Hematopoietic multipotent progenitor cell treated with erythropoietin and hydrocortisone succinate and interleukin-3 and kit ligand, for 8 days (in vitro differentiated cells): ENCODE measurements at regions not wholly inside any gene's neighbourhood (a gene's known extent, or its start where the extent isn't known, plus 50 kb on each side); places are given as distances from the start of the nearest gene placed in this dataset.

Experiments used
- DNase-seq: peaks from one replicate; pipeline ENCODE4 v3.0.0-alpha.2; 2015

- DNase-seq, result no peak
Observed at GRCh38 chr2:120441744-120442471, 96.0 kb downstream of the INHBB start.

GRCh38 chr2:120442541-120442922, 96.6 kb downstream of the INHBB start:
- no peak for DNase-seq

- DNase-seq, result no peak
Observed at GRCh38 chr2:120442923-120443571, 97.1 kb downstream of the INHBB start.

- DNase-seq, result no peak
Observed at GRCh38 chr2:120443946-120444345, 98.0 kb downstream of the INHBB start.

GRCh38 chr2:120444691-120445240, 98.8 kb downstream of the INHBB start:
- DNase-seq, result no peak

GRCh38 chr2:120445449-120446143, 99.7 kb downstream of the INHBB start:
- DNase-seq, result no peak

GRCh38 chr2:120446236-120447126, 100.5 kb downstream of the INHBB start:
- no peak for DNase-seq

GRCh38 chr2:120447127-120447785, 101.3 kb downstream of the INHBB start:
- no peak for DNase-seq

- no peak for DNase-seq
Observed at GRCh38 chr2:120448436-120448835, 102.5 kb downstream of the INHBB start.

GRCh38 chr2:120448961-120449810, 103.2 kb downstream of the INHBB start:
- DNase-seq, result no peak

GRCh38 chr2:120450196-120450820, 104.4 kb downstream of the INHBB start:
- DNase-seq, result no peak

- DNase-seq, result no peak
Observed at GRCh38 chr2:120451334-120451733, 105.4 kb downstream of the INHBB start.

- DNase-seq, result no peak
Observed at GRCh38 chr2:120452131-120452530, 106.2 kb downstream of the INHBB start.

- DNase-seq, result no peak
Observed at GRCh38 chr2:120452945-120453634, 107.2 kb downstream of the INHBB start.

GRCh38 chr2:120453635-120453998, 107.7 kb downstream of the INHBB start:
- DNase-seq, result no peak

GRCh38 chr2:120454654-120455385, 108.9 kb downstream of the INHBB start:
- no peak for DNase-seq

- DNase-seq, result no peak
Observed at GRCh38 chr2:120455390-120455789, 109.5 kb downstream of the INHBB start.

- DNase-seq, result peak; percentile 6
Observed at GRCh38 chr2:120456867-120457266, 110.9 kb downstream of the INHBB start.

- DNase-seq, result no peak
Observed at GRCh38 chr2:120460511-120460910, 114.6 kb downstream of the INHBB start.
